ENCODE measurements at regions not wholly inside any gene's neighbourhood (a gene's known extent, or its start where the extent isn't known, plus 50 kb on each side); places are given as distances from the start of the nearest gene placed in this dataset.

DNA sequence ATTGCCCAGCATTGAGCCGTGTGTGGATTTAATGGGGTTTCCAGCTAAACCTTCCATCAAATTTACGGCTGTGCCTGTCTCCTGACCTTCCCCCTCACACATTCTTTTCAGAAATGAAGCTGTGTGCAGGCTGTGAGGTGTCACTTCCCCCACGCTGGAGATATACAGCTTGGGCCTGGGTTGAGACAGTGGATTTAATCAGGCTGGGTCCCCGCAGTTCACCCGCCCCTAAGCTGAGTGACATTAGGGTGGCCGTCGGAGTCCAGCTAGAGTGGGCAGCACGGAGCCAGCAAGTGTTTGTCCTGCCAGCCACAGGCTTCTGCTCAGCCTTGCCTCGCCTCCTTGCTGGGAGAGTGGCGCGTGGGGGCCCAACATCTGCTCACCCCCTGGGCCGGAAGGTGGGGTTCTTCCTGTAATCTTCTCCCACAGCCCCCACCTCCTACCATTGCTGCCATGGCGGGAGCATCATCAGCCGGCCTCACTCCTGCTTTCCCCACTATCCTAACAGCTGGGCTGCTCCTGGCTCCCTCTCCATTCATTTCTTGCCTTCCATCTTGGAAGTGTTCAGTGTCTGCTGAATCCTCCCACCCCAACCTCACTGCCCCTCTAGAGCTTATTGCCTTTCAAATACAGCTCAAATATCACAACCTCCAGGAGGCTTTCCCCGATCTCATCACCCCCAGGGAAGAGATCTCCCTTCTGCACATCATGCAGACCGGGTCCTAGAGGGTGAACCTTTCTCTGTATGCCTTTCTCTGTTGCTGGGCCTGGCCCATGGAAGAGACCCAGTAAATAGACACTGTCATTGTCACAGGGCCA, 149.0 kb downstream of the GLI2 start:
- no peak for DNase-seq

GRCh38 chr2:120885321-120885720, 149.7 kb downstream of the GLI2 start:
- no peak for DNase-seq

GRCh38 chr2:120885749-120886148, 150.1 kb downstream of the GLI2 start:
- DNase-seq, result no peak

GRCh38 chr2:120886534-120887319, 151.1 kb downstream of the GLI2 start:
- no peak for DNase-seq

- peak; percentile 43 for DNase-seq
Observed at GRCh38 chr2:120887320-120887697, 151.6 kb downstream of the GLI2 start.

GRCh38 chr2:120887741-120888231, 152.1 kb downstream of the GLI2 start:
- DNase-seq, result peak; percentile 78

DNA sequence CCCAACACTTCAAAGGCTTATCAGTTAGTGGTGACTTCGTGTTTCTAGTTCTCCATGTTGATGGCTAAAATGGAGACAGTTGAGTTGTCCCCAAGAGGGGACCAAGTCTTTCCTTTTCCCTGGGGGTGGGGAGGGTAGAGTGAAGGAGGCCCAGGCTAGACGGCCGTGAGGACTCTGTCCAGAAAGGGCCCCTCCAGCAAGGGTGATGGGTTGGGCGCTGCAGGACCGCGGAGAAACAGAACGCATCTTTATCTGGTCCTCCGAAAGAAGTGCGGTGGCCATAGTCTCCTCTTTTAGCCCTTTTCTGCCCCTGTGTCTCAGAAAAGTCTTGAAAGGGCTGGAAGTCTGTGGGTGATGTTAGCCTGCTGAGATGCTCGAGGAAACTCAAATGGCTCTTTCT, 153.2 kb downstream of the GLI2 start:
- DNase-seq, result no peak

- DNase-seq, result no peak
Observed at GRCh38 chr2:120889936-120890335, 154.3 kb downstream of the GLI2 start.

DNA sequence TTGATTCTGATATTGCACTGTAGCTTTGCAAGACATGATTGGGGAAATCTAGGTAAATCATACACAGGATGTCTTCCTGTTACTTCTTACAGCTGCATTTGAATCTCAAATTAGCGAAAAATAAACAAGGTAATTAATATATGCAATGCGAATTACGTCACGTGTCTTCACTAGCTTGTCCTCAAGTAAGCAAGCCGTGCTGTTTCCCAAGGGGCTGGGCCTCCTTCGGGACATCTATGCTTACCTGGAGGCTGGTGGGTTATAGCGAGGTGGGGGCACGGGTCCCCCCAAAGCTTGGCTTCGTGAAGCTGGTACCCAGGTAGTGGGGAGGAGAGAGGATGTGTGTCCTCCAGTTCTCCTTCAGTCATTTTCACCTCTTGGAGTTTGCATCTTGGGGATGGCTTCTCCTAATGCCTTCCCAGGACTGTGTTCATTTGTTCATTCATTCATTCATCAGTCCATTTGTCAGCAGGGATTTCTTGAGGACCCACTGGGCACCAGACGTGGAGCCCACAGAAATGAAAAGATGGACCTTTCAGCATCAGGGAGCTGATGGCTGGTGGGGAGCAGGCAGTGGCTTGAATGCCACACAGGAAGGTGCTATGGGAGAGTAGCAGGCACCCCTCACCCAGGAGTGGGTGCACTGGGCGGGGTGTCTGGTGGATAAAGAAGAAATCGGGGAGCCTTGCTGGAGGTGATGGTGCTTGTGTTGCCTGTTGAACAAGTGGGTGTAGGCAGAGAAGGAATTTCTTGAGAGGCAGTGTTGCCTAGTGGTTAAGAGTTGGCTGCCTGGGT, 155.1 kb downstream of the GLI2 start:
- DNase-seq, result no peak

DNA sequence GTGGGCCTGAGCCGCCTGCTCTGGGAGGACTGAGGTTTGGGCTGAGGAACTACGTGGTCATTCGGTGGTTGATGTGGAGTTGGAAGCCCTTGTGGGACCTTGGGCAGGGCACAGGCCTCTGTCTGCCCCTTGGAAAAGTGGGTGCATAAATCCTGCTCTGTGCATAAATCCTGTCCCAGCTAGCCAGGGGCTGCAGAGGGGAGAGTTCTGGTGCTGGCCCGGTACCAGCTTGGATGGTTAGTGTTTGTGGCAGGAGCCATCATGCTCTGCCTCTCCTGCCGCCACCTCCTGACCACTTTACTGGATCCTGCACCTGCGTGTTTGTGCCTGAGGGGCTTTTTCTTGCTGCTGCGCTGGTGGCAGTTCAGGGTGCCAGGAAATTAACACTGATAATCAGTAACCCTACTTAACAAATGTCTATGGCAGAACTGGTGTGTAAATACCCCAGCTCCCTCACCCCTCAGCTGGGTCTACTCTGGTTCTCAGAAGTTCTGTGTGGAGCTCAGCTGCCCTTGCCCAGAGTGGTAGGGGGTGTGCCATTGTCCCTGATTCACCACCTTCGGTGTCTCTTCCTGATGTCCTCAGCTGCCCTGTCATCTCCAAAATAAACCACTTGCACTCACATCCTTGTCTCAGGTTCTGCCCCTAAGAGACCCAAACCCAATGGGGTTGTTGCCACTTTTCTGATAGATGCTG, 156.8 kb downstream of the GLI2 start:
- DNase-seq, result no peak

DNA sequence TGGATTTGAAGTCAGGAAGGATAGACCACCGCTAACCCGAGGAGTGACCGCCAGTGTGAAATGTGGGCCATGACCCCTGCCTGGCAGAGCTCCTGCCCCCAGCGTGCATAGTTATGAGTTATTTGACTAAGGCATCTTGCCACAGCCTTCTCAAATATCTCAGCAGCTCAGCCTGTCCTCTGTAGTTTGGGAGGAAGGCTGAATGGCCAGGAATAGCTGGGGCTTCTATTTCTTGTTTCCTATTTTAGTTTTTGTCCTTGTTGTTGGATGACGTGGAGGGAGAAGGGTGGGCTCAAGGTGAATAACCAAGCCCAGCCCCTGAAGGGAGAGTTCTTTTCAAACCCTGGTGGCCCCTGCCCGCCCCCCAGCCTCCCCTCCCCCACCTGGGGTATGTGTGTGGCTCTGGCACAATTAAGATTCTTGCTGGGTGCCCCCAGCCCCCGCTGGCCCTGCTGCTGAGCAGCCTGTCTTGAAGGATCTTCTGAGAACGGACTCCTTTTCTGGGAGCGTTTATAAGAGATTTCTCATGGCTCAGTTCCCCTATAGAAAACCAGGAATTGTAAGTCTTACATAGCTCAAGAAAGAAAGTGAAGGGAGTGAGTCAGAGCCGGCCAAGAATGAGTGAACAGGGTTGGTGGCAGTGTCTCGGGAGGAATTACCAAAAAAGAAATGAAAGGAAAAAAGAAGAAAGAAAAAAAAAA, 157.4 kb downstream of the GLI2 start:
- no peak for DNase-seq

DNA sequence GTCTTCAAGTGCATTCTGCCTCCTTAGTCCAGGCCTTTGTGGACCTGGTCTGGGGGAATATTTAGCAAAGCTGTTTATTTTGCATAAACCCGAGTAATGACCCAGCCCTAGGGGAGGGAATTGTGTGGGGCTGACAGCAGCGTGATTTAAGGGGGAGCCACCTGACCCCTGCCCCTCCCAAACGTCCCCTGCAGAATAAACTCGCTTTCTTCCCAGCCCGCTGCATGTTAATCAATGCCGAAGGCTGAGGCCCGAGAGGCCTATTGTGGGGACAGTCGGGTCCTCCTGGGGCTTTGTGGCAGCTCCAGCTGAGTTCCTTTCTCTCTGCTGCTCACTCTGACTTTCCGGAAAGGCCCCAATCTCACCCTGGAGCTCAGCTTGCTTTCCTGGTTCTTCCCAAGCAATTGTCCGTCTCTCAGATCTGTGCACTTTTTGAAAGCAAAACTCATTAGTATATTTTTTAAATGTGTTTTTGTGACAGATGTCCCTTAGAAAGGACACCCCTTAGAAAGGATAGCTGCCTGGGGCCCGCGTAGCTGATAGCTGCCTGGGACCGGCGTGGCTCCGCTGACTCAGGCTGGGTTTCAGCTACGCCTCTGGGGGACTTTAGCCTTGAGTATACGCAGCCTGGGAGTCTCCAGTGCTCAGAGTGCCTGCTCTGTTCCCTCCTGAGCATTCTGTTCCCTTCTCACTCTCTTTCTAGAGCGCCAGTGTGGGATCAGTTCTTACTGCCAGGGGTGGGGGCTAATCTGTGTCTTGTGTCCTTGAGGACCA, 158.3 kb downstream of the GLI2 start:
- DNase-seq, result no peak

DNA sequence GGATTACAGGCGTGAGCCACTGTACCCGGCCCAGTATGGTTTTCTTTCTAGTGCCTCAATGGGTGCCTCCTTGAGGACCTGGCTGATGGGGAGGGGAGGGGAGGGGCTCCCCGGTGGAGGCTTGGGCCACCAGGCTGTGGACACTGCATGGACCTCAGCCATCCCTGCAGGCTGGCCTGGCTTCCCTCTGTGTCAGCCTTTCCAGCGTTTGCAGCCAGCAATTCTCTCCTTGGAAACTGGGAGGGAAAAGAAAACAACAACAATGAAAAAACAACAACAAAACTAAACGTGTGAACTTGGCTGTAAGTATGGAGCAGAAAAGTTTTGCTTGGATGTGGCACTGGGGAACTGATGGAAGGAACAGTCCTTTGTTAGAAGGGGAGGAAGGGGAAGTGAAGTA, 159.3 kb downstream of the GLI2 start:
- no peak for DNase-seq

GRCh38 chr2:120896126-120896525, 160.5 kb downstream of the GLI2 start:
- DNase-seq, result no peak

GRCh38 chr2:120896901-120897300, 161.2 kb downstream of the GLI2 start:
- no peak for DNase-seq

DNA sequence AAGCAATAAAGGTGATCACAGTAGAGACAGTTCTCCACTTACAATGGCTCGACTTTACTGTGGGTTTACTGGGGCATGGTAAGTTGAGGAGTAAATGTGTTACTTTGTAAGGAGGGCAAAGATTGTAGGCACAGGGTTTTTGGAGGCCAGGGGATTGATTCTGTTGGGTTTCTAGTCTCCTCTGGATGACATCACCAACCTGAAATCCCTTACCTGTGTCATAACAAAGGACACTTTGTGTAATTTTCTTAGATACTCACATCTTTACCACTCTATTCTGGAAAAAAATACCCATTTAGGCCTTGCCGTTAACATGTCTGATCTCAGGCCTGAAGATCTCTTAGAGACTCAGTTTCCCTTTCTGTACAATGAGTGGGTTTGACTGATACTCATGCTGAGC, 161.7 kb downstream of the GLI2 start:
- DNase-seq, result no peak

DNA sequence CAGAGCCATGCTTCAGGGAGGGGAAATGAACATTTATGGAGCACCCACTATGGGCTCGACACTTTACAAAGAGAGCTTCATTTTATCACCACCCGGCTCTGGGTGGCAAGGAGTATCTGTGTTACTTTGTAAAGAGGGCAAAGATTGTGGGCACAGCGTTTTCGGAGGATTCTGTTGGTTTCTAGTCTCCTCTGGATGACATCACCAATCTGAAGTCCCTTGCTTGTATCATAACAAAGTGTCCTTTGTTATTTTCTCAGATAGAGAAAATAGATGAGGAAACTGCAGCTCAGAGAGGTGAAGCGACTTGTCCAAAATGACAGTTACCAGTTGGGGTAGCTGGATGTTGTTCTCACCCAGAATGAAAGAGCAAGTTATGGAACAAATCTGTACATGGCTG, 162.8 kb downstream of the GLI2 start:
- DNase-seq, result no peak

DNA sequence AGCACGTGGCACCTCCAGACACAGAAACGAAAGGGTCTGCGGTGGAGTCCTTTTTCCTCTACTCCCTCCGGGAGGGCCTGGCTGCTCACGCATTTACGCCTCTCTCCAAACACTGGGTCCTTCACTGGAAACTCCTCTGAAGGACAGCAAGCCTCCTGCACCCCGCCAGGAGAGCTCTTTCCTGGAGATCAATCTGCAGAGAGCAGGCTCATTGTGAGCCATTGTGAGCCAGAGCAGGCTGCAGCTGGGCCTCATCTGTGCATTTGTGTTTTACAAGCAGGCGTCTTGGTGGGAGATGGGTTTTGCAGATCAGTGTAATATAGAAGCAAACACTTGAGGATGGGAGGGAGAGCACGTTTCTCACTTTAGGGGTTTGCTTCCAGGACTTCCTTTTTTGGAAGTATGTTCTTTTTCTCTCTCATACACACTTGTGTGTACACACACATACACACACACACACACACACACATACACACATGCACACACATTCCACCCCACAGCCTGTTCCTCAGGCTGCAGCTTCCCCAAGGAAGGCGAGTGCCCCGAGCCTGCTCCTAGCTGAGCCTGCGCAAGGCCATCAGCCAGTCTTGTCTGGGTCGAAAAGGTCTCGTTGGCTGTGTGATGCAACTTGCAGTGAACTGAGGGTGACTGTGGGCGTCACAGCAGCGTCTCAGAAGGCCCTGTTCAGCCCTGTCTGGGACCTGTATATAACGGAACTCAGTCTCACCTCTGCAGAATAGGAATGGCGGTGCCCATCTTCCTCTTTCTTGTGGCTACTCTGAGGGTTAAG, 163.5 kb downstream of the GLI2 start:
- no peak for DNase-seq

DNA sequence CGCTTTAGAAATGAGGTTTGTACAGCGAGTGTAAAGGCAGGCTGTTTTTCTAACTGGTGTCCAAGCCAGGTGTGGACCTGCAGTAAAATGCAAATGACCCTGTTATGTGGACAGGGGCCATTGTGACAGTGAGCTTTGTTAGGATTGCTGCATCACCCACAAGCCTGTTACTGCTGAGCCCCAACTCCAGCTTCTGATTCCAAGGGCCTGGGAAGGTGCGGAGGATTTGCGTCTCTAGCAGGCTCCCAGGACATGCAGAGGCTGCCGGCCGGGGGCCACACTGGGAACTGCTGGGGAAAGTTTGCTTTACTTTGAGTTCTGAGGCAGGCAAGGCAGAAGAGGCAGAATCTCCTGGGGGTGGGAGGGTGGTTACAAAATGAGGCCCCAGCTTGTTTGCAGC, 164.1 kb downstream of the GLI2 start:
- DNase-seq, result no peak

GRCh38 chr2:120901201-120901600, 165.5 kb downstream of the GLI2 start:
- DNase-seq, result no peak

Data from NCI-H1105 (cell line).